SK-N-SH treated with all-trans-retinoic acid at 6 μM for 48 hours (cell line): ENCODE measurements at regions not wholly inside any gene's neighbourhood (a gene's known extent, or its start where the extent isn't known, plus 50 kb on each side); places are given as distances from the start of the nearest gene placed in this dataset.

ENCODE experiments used
- ATAC-seq: fragments of 200-7000 bp; cut with Tn5 transposase; 3 replicates; pipeline ENCODE4 v1.9.1; 2020; ENCODE audit warnings: mild to moderate bottlenecking, moderate library complexity
- ARNTL ChIP-seq: fragments of 450-650 bp; formaldehyde crosslinking; IDR thresholded peaks from 2 replicates; pipeline ENCODE4 v1.5.0; 2020; ENCODE audit warnings: low read depth, mild to moderate bottlenecking, moderate library complexity, borderline replicate concordance
- BACH2 ChIP-seq: fragments of 250-450 bp; sonication (Bioruptor Pico); IDR thresholded peaks from 2 replicates; pipeline ENCODE4 v1.9.0; 2021; ENCODE audit warnings: mild to moderate bottlenecking, borderline replicate concordance
- CSDC2 ChIP-seq: fragments of 250-450 bp; sonication (Bioruptor Pico); IDR thresholded peaks from 2 replicates; pipeline ENCODE4 v1.5.0; 2020; ENCODE audit warnings: mild to moderate bottlenecking, moderate library complexity
- ESRRG ChIP-seq: fragments of 250-450 bp; sonication (Bioruptor Pico); IDR thresholded peaks from 2 replicates; pipeline ENCODE4 v1.6.1; 2021; ENCODE audit warnings: mild to moderate bottlenecking
- ISL1 ChIP-seq: fragments of 250-450 bp; sonication (Bioruptor Pico); IDR thresholded peaks from 2 replicates; pipeline ENCODE4 v2.1.2; 2022; ENCODE audit warnings: mild to moderate bottlenecking, moderate library complexity
- OSR1 ChIP-seq: fragments of 250-450 bp; sonication (Bioruptor Pico); IDR thresholded peaks from 2 replicates; pipeline ENCODE4 v1.8.0; 2022; ENCODE audit warnings: moderate library complexity, mild to moderate bottlenecking, inconsistent platforms
- PPARA ChIP-seq: fragments of 250-450 bp; sonication (Bioruptor Pico); IDR thresholded peaks from 2 replicates; pipeline ENCODE4 v1.5.0; 2020; ENCODE audit warnings: mild to moderate bottlenecking, borderline replicate concordance
- RARB ChIP-seq: fragments of 250-450 bp; sonication (Bioruptor Pico); IDR thresholded peaks from 2 replicates; pipeline ENCODE4 v1.8.0; 2021; ENCODE audit warnings: mild to moderate bottlenecking, moderate library complexity
- SNAI2 ChIP-seq: fragments of 250-450 bp; sonication (Bioruptor Pico); IDR thresholded peaks from 2 replicates; pipeline ENCODE4 v1.5.0; 2020; ENCODE audit warnings: mild to moderate bottlenecking, moderate library complexity
- TCF4 ChIP-seq: fragments of 250-450 bp; sonication (Bioruptor Pico); IDR thresholded peaks from 2 replicates; pipeline ENCODE4 v1.8.0; 2021; ENCODE audit warnings: mild to moderate bottlenecking, moderate library complexity, borderline replicate concordance
- TOX ChIP-seq: fragments of 250-450 bp; sonication (Bioruptor Pico); IDR thresholded peaks from 2 replicates; pipeline ENCODE4 v1.8.0; 2021; ENCODE audit warnings: mild to moderate bottlenecking, moderate library complexity, borderline replicate concordance
- ZFP3 ChIP-seq: fragments of 250-450 bp; sonication (Bioruptor Pico); IDR thresholded peaks from 2 replicates; pipeline ENCODE4 v1.5.0; 2020; ENCODE audit warnings: mild to moderate bottlenecking, moderate library complexity
- ZFP30 ChIP-seq: fragments of 450-650 bp; formaldehyde crosslinking; IDR thresholded peaks from 2 replicates; pipeline ENCODE4 v1.5.0; 2022; ENCODE audit warnings: mild to moderate bottlenecking, moderate library complexity
- ZNF565 ChIP-seq: fragments of 450-650 bp; formaldehyde crosslinking; conservative IDR thresholded peaks from 2 replicates; pipeline ENCODE4 v1.5.0; 2020; ENCODE audit warnings: low read depth, mild to moderate bottlenecking, moderate library complexity
- ZNF70 ChIP-seq: fragments of 450-650 bp; formaldehyde crosslinking; IDR thresholded peaks from 2 replicates; pipeline ENCODE4 v1.5.0; 2020; ENCODE audit warnings: mild to moderate bottlenecking, moderate library complexity
- TF ChIP-seq, protein P1 (sequence below): fragments of 250-450 bp; sonication (Bioruptor Pico); IDR thresholded peaks from 2 replicates; pipeline ENCODE4 v1.8.0; 2021; ENCODE audit warnings: low read depth, mild to moderate bottlenecking, moderate library complexity, borderline replicate concordance
- TF ChIP-seq, protein P2 (sequence below): fragments of 250-450 bp; sonication (Bioruptor Pico); IDR thresholded peaks from 2 replicates; pipeline ENCODE4 v1.8.0; 2020; ENCODE audit warnings: mild to moderate bottlenecking, moderate library complexity, borderline replicate concordance
- TF ChIP-seq, protein P3 (sequence below): fragments of 250-450 bp; sonication (Bioruptor Pico); IDR thresholded peaks from 2 replicates; pipeline ENCODE4 v1.5.1; 2021; ENCODE audit warnings: mild to moderate bottlenecking, moderate library complexity
- TF ChIP-seq, protein P4 (sequence below): fragments of 250-450 bp; sonication (Bioruptor Pico); IDR thresholded peaks from 2 replicates; pipeline ENCODE4 v1.5.0; 2020; ENCODE audit warnings: mild to moderate bottlenecking, moderate library complexity

DNA sequence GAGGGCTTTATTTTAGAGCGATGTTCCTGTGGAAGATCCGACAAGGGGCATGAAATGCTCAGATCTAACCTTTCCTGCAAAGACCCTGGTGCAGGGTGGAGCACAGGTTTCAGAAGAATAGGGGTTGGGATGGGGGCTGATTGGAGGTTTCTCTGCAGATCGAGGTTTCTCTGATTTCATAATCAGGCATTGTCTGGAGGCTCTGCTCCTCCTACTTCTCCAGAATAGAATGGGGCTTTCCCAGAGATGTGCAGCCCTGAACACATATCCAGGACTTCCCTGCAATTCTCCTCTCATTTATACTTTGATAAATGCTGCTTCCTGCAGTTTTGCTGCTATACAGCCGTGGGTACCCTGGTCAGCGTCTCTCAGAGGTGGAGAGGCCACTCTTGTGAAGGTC, 397.6 kb upstream of the BOD1L1 start (continued):
- TF ChIP-seq PPARA: no peak
- TF ChIP-seq, protein P1, sequence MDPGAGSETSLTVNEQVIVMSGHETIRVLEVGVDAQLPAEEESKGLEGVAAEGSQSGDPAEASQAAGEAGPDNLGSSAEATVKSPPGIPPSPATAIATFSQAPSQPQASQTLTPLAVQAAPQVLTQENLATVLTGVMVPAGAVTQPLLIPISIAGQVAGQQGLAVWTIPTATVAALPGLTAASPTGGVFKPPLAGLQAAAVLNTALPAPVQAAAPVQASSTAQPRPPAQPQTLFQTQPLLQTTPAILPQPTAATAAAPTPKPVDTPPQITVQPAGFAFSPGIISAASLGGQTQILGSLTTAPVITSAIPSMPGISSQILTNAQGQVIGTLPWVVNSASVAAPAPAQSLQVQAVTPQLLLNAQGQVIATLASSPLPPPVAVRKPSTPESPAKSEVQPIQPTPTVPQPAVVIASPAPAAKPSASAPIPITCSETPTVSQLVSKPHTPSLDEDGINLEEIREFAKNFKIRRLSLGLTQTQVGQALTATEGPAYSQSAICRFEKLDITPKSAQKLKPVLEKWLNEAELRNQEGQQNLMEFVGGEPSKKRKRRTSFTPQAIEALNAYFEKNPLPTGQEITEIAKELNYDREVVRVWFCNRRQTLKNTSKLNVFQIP: no peak

DNA sequence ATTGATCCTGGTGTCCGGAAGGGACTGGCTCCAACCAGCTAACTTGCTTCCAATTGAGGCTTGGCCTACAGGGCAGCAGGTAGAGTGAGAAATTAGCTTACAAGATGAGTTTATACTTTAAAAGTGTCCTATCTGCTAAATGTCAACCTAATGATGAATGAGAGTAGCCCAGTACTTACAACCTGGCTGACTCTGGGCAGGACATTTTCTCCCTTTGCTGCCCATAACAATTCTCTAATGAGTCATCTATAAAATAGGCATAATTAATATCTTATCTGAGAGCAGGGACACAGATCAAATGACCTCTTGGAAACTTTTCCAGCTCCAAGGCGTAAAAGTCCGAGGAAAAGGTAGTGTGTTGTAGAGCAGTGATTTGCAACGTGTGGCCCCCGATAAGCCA, 398.4 kb upstream of the BOD1L1 start:
- no peak for ATAC-seq

DNA sequence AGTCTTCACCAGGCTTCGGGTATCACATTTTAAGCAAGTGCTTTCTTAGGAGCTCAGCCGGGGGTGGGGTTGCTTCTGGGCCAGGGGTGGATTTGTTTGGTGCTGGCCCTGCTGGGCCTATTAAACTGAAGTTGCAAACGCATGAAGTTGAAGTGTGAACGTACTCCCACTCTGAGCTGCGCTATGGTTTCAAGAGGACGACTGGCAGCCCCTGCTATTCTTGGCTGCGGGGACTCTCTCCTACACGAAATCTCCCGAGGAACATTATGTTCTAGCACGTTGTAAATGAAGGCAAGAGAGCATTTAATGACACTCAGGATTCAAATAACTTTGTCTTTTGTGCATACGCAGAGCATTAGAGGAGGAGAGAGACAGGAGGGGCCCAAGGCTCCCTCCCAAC, 401.3 kb upstream of the BOD1L1 start:
- no peak for ATAC-seq
- no peak for TF ChIP-seq TCF4 (CRISPR knock-in tag)
- TF ChIP-seq, protein P1: no peak
- TF ChIP-seq, protein P2, sequence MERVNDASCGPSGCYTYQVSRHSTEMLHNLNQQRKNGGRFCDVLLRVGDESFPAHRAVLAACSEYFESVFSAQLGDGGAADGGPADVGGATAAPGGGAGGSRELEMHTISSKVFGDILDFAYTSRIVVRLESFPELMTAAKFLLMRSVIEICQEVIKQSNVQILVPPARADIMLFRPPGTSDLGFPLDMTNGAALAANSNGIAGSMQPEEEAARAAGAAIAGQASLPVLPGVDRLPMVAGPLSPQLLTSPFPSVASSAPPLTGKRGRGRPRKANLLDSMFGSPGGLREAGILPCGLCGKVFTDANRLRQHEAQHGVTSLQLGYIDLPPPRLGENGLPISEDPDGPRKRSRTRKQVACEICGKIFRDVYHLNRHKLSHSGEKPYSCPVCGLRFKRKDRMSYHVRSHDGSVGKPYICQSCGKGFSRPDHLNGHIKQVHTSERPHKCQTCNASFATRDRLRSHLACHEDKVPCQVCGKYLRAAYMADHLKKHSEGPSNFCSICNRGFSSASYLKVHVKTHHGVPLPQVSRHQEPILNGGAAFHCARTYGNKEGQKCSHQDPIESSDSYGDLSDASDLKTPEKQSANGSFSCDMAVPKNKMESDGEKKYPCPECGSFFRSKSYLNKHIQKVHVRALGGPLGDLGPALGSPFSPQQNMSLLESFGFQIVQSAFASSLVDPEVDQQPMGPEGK (CRISPR knock-in tag): no peak
- TF ChIP-seq, protein P3, sequence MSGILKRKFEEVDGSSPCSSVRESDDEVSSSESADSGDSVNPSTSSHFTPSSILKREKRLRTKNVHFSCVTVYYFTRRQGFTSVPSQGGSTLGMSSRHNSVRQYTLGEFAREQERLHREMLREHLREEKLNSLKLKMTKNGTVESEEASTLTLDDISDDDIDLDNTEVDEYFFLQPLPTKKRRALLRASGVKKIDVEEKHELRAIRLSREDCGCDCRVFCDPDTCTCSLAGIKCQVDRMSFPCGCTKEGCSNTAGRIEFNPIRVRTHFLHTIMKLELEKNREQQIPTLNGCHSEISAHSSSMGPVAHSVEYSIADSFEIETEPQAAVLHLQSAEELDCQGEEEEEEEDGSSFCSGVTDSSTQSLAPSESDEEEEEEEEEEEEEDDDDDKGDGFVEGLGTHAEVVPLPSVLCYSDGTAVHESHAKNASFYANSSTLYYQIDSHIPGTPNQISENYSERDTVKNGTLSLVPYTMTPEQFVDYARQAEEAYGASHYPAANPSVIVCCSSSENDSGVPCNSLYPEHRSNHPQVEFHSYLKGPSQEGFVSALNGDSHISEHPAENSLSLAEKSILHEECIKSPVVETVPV: no peak
- no peak for TF ChIP-seq TOX (CRISPR knock-in tag)
- no peak for TF ChIP-seq BACH2 (CRISPR knock-in tag)
- TF ChIP-seq OSR1: no peak
- TF ChIP-seq ESRRG (CRISPR knock-in tag): no peak
- TF ChIP-seq RARB (CRISPR knock-in tag): no peak
- no peak for TF ChIP-seq ARNTL (CRISPR knock-in tag)
- TF ChIP-seq PPARA: no peak
- TF ChIP-seq CSDC2 (CRISPR knock-in tag): no peak
- no peak for TF ChIP-seq ZNF70 (CRISPR knock-in tag)

More for the DNA sequence above, 398.4 kb upstream of the BOD1L1 start:
- TF ChIP-seq ISL1 (CRISPR knock-in tag): no peak

DNA sequence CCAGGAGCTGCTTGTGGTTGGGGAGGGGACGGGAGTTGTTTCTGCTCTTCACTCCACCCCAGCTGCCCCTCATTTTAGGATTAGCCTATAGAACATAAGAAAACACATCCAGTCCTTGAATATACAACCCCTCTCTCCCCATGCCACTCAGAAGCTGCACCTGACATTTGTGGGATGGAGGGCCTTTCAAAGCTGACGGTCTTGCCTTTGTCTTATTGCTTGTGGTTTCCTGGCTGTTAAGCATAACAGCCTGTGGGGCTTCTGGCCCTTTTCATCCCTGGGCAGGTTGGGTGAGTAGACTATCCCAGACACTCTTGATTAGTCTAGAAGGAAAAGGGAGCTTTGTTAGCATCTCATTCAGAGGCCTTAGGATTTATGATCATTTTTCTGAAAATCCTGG, 407.6 kb upstream of the BOD1L1 start:
- no peak for ATAC-seq
- TF ChIP-seq ZFP3 (CRISPR knock-in tag): no peak
- TF ChIP-seq ARNTL (CRISPR knock-in tag): no peak
- TF ChIP-seq TOX (CRISPR knock-in tag): no peak
- TF ChIP-seq, protein P4, sequence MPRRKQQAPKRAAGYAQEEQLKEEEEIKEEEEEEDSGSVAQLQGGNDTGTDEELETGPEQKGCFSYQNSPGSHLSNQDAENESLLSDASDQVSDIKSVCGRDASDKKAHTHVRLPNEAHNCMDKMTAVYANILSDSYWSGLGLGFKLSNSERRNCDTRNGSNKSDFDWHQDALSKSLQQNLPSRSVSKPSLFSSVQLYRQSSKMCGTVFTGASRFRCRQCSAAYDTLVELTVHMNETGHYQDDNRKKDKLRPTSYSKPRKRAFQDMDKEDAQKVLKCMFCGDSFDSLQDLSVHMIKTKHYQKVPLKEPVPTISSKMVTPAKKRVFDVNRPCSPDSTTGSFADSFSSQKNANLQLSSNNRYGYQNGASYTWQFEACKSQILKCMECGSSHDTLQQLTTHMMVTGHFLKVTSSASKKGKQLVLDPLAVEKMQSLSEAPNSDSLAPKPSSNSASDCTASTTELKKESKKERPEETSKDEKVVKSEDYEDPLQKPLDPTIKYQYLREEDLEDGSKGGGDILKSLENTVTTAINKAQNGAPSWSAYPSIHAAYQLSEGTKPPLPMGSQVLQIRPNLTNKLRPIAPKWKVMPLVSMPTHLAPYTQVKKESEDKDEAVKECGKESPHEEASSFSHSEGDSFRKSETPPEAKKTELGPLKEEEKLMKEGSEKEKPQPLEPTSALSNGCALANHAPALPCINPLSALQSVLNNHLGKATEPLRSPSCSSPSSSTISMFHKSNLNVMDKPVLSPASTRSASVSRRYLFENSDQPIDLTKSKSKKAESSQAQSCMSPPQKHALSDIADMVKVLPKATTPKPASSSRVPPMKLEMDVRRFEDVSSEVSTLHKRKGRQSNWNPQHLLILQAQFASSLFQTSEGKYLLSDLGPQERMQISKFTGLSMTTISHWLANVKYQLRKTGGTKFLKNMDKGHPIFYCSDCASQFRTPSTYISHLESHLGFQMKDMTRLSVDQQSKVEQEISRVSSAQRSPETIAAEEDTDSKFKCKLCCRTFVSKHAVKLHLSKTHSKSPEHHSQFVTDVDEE: no peak
- TF ChIP-seq ZFP30: no peak
- no peak for TF ChIP-seq ESRRG (CRISPR knock-in tag)
- TF ChIP-seq SNAI2: no peak
- TF ChIP-seq, protein P2 (CRISPR knock-in tag): no peak
- no peak for TF ChIP-seq BACH2 (CRISPR knock-in tag)
- TF ChIP-seq, protein P1: no peak
- TF ChIP-seq TCF4 (CRISPR knock-in tag): no peak
- TF ChIP-seq ZNF565 (CRISPR knock-in tag): no peak
